AG09309 (cell line): ENCODE measurements at regions not wholly inside any gene's neighbourhood (a gene's known extent, or its start where the extent isn't known, plus 50 kb on each side); places are given as distances from the start of the nearest gene placed in this dataset.
A peak's percentile ranks its signal among the peaks of the same experiment; 100 is the strongest.

ENCODE experiments used
- DNase-seq: peaks from one replicate; pipeline ENCODE4 v3.0.0-alpha.2; 2010; ENCODE audit warnings: low read depth
- H3K4me3 ChIP-seq: 2 replicates; pipeline ENCODE4 v1.5.1; 2011; ENCODE audit warnings: mild to moderate bottlenecking, low read depth, low read length, moderate library complexity; ENCODE audit not compliant: control insufficient read depth
- TF ChIP-seq, protein P1 (sequence below): IDR thresholded peaks from 2 replicates; pipeline ENCODE4 v1.5.1; 2011; ENCODE audit warnings: mild to moderate bottlenecking, low read depth, low read length, inconsistent platforms; ENCODE audit not compliant: insufficient read depth, control insufficient read depth; ENCODE audit errors: missing control alignments

DNA sequence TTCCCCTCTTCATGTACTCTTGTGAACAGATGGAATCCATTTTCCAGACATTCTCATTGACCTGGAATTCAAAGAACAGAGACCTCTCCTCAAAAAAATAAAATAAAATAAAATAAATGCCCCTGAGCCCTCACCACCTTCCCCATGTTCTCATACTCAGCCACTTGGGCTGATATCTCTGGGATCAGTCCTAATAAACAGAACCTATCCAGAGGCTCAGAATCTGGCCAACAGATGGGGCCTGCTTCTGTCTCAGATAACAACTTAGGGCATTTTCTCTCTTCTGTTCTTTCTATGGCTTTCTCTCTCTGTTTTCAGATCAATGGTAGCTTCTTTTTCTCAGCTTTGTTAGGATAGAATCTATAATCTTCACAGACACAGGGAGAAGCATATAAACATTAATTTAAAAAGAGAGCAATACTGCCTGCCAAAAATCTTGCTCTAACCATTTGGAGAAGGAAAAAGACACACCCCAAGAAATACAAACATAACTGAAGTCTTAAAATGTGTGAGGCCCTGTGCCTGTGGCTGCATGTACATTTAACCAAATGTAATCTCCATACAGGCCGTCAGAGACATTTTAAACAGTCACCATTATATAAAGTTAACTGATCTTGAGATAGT, 907.1 kb downstream of the FAT4 start:
- no peak overlapping the region for H3K4me3 ChIP-seq
- DNase-seq: no peak
- TF ChIP-seq, protein P1, sequence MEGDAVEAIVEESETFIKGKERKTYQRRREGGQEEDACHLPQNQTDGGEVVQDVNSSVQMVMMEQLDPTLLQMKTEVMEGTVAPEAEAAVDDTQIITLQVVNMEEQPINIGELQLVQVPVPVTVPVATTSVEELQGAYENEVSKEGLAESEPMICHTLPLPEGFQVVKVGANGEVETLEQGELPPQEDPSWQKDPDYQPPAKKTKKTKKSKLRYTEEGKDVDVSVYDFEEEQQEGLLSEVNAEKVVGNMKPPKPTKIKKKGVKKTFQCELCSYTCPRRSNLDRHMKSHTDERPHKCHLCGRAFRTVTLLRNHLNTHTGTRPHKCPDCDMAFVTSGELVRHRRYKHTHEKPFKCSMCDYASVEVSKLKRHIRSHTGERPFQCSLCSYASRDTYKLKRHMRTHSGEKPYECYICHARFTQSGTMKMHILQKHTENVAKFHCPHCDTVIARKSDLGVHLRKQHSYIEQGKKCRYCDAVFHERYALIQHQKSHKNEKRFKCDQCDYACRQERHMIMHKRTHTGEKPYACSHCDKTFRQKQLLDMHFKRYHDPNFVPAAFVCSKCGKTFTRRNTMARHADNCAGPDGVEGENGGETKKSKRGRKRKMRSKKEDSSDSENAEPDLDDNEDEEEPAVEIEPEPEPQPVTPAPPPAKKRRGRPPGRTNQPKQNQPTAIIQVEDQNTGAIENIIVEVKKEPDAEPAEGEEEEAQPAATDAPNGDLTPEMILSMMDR: no peak

DNA sequence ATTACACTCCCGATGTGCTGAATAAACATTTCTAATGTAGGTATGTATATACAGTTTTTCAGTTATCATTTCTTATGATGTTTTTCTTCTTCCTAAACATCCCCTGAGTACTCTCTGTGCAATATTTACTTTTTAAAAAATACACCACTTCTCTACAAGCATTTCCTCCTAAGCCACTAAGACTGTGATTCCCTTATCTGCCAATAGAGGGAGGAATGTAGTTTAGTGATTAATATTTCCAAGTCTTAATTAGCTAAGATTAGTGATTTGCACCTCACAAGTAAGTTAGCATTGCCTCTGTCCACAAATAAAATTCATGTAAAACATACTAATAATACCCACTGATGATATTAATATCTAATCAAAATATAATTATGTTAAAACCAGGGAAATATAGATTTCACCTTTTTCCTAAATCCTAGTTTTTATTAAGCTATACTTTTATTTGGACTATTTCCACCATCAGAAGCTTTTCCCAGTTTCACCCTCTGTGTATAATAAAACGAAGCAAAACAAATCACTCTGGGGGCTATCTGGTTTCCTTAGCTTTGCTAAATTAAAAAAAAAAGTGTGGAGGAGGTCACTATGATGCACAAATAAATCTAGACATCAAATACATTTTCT, 909.1 kb downstream of the FAT4 start:
- H3K4me3 ChIP-seq: no peak overlapping the region
- TF ChIP-seq, protein P1: peak; percentile 68
- DNase-seq: no peak

DNA sequence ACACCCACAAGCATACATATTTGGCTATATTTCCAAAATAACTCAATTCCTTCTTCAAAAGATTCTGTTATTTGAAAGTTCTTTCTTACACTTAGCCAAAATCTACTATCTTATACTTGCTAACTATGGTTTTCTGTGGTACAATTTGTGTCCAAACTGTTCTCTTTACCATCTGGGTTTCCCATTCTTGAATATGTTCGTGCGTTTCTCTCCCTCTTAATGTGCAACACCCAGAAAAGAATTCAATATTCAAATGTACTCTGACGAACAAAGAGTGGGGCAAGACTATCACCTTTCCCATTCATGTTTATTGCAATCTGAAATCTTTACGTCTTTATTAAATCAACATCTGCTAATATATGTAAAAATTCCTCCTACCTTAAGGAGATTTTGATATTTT, 912.7 kb downstream of the FAT4 start:
- no peak for DNase-seq
- TF ChIP-seq, protein P1: no peak
- H3K4me3 ChIP-seq: no peak overlapping the region

DNA sequence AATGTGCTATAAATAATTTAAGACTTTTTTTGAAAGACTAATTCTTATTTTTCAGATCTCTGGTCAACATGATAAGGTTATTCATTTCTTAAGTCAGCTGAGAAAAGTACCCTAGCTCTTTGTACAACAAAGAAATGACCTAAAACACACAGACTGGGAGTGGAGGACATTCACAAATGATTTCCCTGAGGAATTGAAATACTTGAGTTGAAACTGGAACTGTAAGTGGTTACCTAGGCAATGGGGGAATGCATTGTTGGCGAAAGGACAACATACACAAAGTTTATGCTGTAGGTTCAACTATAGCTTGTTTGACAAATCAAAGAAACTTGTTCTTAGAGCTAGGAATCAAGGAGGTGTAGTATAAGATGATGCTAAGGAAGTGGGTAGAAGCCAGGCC, 915.5 kb downstream of the FAT4 start:
- TF ChIP-seq, protein P1: no peak
- no peak overlapping the region for H3K4me3 ChIP-seq
- no peak for DNase-seq

DNA sequence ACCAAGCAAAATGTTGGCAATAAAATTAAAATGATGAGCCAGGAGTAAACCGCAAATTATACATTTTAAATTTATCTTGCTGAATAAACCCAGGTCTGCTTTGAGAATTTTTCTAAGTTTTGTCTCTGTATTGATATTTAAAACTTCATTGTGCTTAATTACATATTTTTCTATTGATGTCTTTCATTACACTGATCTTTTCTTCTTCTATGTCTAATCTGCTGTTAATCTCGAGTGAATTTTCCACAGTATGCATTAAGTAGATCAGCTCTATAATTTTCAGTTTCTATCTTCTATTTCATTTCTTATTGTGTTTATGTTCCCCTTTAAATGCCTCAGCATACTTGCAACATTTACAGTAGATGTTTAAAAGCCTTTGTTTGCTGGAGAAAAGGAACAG, 918.7 kb downstream of the FAT4 start:
- DNase-seq: no peak
- TF ChIP-seq, protein P1: no peak
- no peak overlapping the region for H3K4me3 ChIP-seq

DNA sequence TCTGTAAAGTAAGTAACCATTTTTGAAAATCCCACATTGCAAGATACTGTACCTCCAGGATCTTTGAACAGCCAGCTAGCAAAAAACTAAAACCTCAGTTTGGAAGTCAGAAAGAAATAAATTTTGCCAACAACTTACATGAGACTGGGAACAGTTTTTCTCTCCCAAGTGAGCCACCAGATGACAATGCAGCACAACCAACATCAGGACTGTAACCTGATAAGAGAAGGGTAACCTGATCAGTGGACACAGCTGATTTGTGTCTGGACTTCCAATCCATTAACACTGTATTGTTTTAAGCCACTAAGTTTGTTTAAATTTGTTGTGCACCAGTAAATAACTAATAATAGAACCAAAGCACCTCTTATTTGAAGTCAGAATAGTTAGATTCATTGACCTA, 923.3 kb downstream of the FAT4 start:
- TF ChIP-seq, protein P1: no peak
- DNase-seq: no peak
- no peak overlapping the region for H3K4me3 ChIP-seq
